DND-41 (cell line): ENCODE measurements at regions not wholly inside any gene's neighbourhood (a gene's known extent, or its start where the extent isn't known, plus 50 kb on each side); places are given as distances from the start of the nearest gene placed in this dataset.

Experiments used
- ATAC-seq: fragments of 200-7000 bp; cut with Tn5 transposase; 3 replicates; pipeline ENCODE4 v1.9.1; 2021; ENCODE audit warnings: low read depth; ENCODE audit not compliant: insufficient read depth
- DNase-seq: peaks from one replicate; pipeline ENCODE4 v3.0.0-alpha.2; 2020
- H2AFZ ChIP-seq: 2 replicates; pipeline ENCODE4 v1.6.0; 2012; ENCODE audit warnings: low read depth, low read length
- H3K27ac ChIP-seq: 2 replicates; pipeline ENCODE4 v1.5.1; 2012; ENCODE audit warnings: low read length, inconsistent platforms
- H3K27me3 ChIP-seq: fragments of 200-600 bp; sonication (generic); 2 replicates; pipeline ENCODE4 v1.6.0; 2012; ENCODE audit warnings: low read length, mild to moderate bottlenecking, inconsistent platforms; ENCODE audit not compliant: insufficient read depth, poor library complexity
- H3K36me3 ChIP-seq: 2 replicates; pipeline ENCODE4 v1.5.1; 2012; ENCODE audit warnings: low read length, inconsistent platforms; ENCODE audit not compliant: insufficient read depth
- H3K4me1 ChIP-seq: 2 replicates; pipeline ENCODE4 v1.5.1; 2012; ENCODE audit warnings: mild to moderate bottlenecking, low read length; ENCODE audit not compliant: insufficient read depth
- H3K4me2 ChIP-seq: 2 replicates; pipeline ENCODE4 v1.6.0; 2012; ENCODE audit warnings: mild to moderate bottlenecking, moderate library complexity, low read length, inconsistent platforms; ENCODE audit not compliant: insufficient read depth
- H3K4me3 ChIP-seq, 2 experiments: fragments of 200-600 bp in 1 of 2; shearing (Covaris generic) in 1 of 2; 2 replicates each; pipeline ENCODE4 v1.5.1; 2012 to 2016; ENCODE audit warnings: inconsistent platforms in 2 of 2, low read length in 2 of 2, mild to moderate bottlenecking in 2 of 2, low read depth in 1 of 2, moderate library complexity in 1 of 2
- H3K79me2 ChIP-seq: 2 replicates; pipeline ENCODE4 v1.6.0; 2012; ENCODE audit warnings: low read length, inconsistent platforms; ENCODE audit not compliant: insufficient read depth
- H3K9ac ChIP-seq: 2 replicates; pipeline ENCODE4 v1.6.0; 2012; ENCODE audit warnings: low read depth, mild to moderate bottlenecking, inconsistent platforms, low read length, moderate library complexity
- H3K9me3 ChIP-seq: 2 replicates; pipeline ENCODE4 v1.5.1; 2012; ENCODE audit warnings: low read length, moderate library complexity, mild to moderate bottlenecking, inconsistent platforms; ENCODE audit not compliant: insufficient read depth, severe bottlenecking
- H4K20me1 ChIP-seq: 2 replicates; pipeline ENCODE4 v1.6.0; 2012; ENCODE audit warnings: low read length; ENCODE audit not compliant: insufficient read depth
- CTCF ChIP-seq: IDR thresholded peaks from 2 replicates; pipeline ENCODE4 v1.5.1; 2012; ENCODE audit warnings: borderline replicate concordance, low read length, moderate library complexity, mild to moderate bottlenecking; ENCODE audit not compliant: poor library complexity, severe bottlenecking; ENCODE audit errors: extremely low read depth
- EZH2 ChIP-seq: IDR thresholded peaks from 3 replicates; pipeline ENCODE4 v1.6.1; 2012; ENCODE audit warnings: borderline replicate concordance, low read depth, mild to moderate bottlenecking, moderate library complexity, low read length, inconsistent platforms; ENCODE audit not compliant: severe bottlenecking

GRCh38 chr5:44935871-44936270 lies 127.1 kb downstream of the MRPS30 start:
- no peak for ATAC-seq
- no peaks in the 10 kb centered on the region for H3K27me3 ChIP-seq
- no peak overlapping the region for H3K27ac ChIP-seq
- H3K4me2 ChIP-seq: no peak overlapping the region
- H4K20me1 ChIP-seq: no peaks in the 10 kb centered on the region
- H3K36me3 ChIP-seq: no peaks in the 10 kb centered on the region
- no peak overlapping the region for H3K9ac ChIP-seq
- no peak for DNase-seq
- H3K4me3 ChIP-seq: no peak overlapping the region
- no peak overlapping the region for H2AFZ ChIP-seq
- TF ChIP-seq EZH2 (no peak), CTCF (no peak)
- H3K9me3 ChIP-seq: peaks cover 2% of the 10 kb centered on the region
- no peaks in the 10 kb centered on the region for H3K79me2 ChIP-seq
- H3K4me1 ChIP-seq: no peaks in the 10 kb centered on the region

- no peak for ATAC-seq
- Histone ChIP-seq H3K4me2 (no peak overlapping the region), H3K27me3 (no peaks in the 10 kb centered on the region), H2AFZ (no peak overlapping the region), H3K36me3 (no peaks in the 10 kb centered on the region), H3K4me1 (no peaks in the 10 kb centered on the region), H3K79me2 (no peaks in the 10 kb centered on the region), H4K20me1 (no peaks in the 10 kb centered on the region), H3K9ac (no peak overlapping the region), H3K27ac (no peak overlapping the region), H3K9me3 (no peaks in the 10 kb centered on the region), H3K4me3 (no peak overlapping the region)
- DNase-seq: no peak
- TF ChIP-seq CTCF (no peak), EZH2 (no peak)
Observed at GRCh38 chr5:44942524-44943001, 133.8 kb downstream of the MRPS30 start.

- no peaks in the 10 kb centered on the region for H3K9me3 ChIP-seq
- H3K4me2 ChIP-seq: no peak overlapping the region
- H2AFZ ChIP-seq: no peak overlapping the region
- H3K27ac ChIP-seq: no peak overlapping the region
- H3K4me3 ChIP-seq: no peak overlapping the region
- H3K4me1 ChIP-seq: no peaks in the 10 kb centered on the region
- H3K27me3 ChIP-seq: no peaks in the 10 kb centered on the region
- DNase-seq (no peak), ATAC-seq (no peak)
- no peaks in the 10 kb centered on the region for H3K79me2 ChIP-seq
- H4K20me1 ChIP-seq: no peaks in the 10 kb centered on the region
- H3K9ac ChIP-seq: no peak overlapping the region
- H3K36me3 ChIP-seq: no peaks in the 10 kb centered on the region
- no peak for TF ChIP-seq EZH2
- TF ChIP-seq CTCF: no peak
Observed at GRCh38 chr5:44943647-44944046, 134.9 kb downstream of the MRPS30 start.

GRCh38 chr5:44945743-44946142 lies 137.0 kb downstream of the MRPS30 start:
- Histone ChIP-seq H3K27me3 (no peaks in the 10 kb centered on the region), H3K9ac (no peak overlapping the region), H3K36me3 (no peaks in the 10 kb centered on the region), H2AFZ (no peak overlapping the region), H3K4me1 (no peaks in the 10 kb centered on the region), H3K4me3 (no peak overlapping the region), H4K20me1 (no peaks in the 10 kb centered on the region), H3K79me2 (no peaks in the 10 kb centered on the region), H3K4me2 (no peak overlapping the region), H3K9me3 (no peaks in the 10 kb centered on the region), H3K27ac (no peak overlapping the region)
- no peak for DNase-seq
- TF ChIP-seq EZH2: no peak
- TF ChIP-seq CTCF: no peak
- no peak for ATAC-seq
